Vagina (tissue), 2 donors: ENCODE measurements at regions not wholly inside any gene's neighbourhood (a gene's known extent, or its start where the extent isn't known, plus 50 kb on each side); places are given as distances from the start of the nearest gene placed in this dataset.

ENCODE experiments used
- POLR2A ChIP-seq, 2 donors: fragments of 450-650 bp; IDR thresholded peaks; one replicate each; pipeline ENCODE4 v1.6.1; 2017; ENCODE audit warnings: antibody characterized with exemption in 2 of 2, mild to moderate bottlenecking in 2 of 2, moderate library complexity in 2 of 2
- POLR2AphosphoS5 ChIP-seq, 2 donors: sonication (generic); formaldehyde crosslinking; IDR thresholded peaks; one replicate each; pipeline ENCODE4 v1.9.0; 2017; ENCODE audit warnings: antibody characterized with exemption in 2 of 2, mild to moderate bottlenecking in 2 of 2, low read depth in 1 of 2; ENCODE audit not compliant: insufficient read depth in 1 of 2
- TF ChIP-seq, protein P1 (sequence below), 3 experiments: fragments of 450-650 bp in 2 of 3; fragments of 200-600 bp in 1 of 3; sonication (generic) in 1 of 3; IDR thresholded peaks; one replicate each; pipeline ENCODE4 v1.5.1; 2017 to 2019; ENCODE audit warnings: antibody characterized with exemption in 3 of 3, mild to moderate bottlenecking in 2 of 3, moderate library complexity in 2 of 3

GRCh38 chr4:8709729-8710360, 117.3 kb downstream of the CPZ start:
- TF ChIP-seq POLR2A (IDR thresholded peaks at IDR 0.05) (no peak), POLR2AphosphoS5 (IDR thresholded peaks at IDR 0.05; ENCODE audit: insufficient read depth in 1 of 2, low read depth in 1 of 2) (no peak)
- TF ChIP-seq, protein P1, sequence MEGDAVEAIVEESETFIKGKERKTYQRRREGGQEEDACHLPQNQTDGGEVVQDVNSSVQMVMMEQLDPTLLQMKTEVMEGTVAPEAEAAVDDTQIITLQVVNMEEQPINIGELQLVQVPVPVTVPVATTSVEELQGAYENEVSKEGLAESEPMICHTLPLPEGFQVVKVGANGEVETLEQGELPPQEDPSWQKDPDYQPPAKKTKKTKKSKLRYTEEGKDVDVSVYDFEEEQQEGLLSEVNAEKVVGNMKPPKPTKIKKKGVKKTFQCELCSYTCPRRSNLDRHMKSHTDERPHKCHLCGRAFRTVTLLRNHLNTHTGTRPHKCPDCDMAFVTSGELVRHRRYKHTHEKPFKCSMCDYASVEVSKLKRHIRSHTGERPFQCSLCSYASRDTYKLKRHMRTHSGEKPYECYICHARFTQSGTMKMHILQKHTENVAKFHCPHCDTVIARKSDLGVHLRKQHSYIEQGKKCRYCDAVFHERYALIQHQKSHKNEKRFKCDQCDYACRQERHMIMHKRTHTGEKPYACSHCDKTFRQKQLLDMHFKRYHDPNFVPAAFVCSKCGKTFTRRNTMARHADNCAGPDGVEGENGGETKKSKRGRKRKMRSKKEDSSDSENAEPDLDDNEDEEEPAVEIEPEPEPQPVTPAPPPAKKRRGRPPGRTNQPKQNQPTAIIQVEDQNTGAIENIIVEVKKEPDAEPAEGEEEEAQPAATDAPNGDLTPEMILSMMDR (IDR thresholded peaks at IDR 0.05), result no peak
